Mammary epithelial cell (primary cell): ENCODE measurements at regions not wholly inside any gene's neighbourhood (a gene's known extent, or its start where the extent isn't known, plus 50 kb on each side); places are given as distances from the start of the nearest gene placed in this dataset.

Experiments used
- CTCF ChIP-seq, 2 donors: IDR thresholded peaks in 1 of 2; conservative IDR thresholded peaks in 1 of 2; 2 replicates each; pipeline ENCODE4 v1.5.1; 2011 to 2012; ENCODE audit warnings: inconsistent platforms in 2 of 2, low read length in 2 of 2, mild to moderate bottlenecking in 2 of 2, control low read depth in 1 of 2, low read depth in 1 of 2; ENCODE audit not compliant: insufficient read depth in 1 of 2; ENCODE audit errors: extremely low read depth in 1 of 2
- EZH2 ChIP-seq: IDR thresholded peaks from 2 replicates; pipeline ENCODE4 v1.6.1; 2012; ENCODE audit warnings: low read length, inconsistent platforms, borderline replicate concordance

- TF ChIP-seq CTCF (conservative IDR thresholded peaks at IDR 0.05 in 1 of 2, IDR thresholded peaks at IDR 0.05 in 1 of 2; ENCODE audit: extremely low read depth in 1 of 2, insufficient read depth in 1 of 2, low read depth in 1 of 2, low read length in 2 of 2) (no peak), EZH2 (no peak)
These were observed 82.4 kb upstream of the VPREB1 start for GRCh38 chr22:22161924-22162851.
